ENCODE measurements at regions not wholly inside any gene's neighbourhood (a gene's known extent, or its start where the extent isn't known, plus 50 kb on each side); places are given as distances from the start of the nearest gene placed in this dataset.

DNA sequence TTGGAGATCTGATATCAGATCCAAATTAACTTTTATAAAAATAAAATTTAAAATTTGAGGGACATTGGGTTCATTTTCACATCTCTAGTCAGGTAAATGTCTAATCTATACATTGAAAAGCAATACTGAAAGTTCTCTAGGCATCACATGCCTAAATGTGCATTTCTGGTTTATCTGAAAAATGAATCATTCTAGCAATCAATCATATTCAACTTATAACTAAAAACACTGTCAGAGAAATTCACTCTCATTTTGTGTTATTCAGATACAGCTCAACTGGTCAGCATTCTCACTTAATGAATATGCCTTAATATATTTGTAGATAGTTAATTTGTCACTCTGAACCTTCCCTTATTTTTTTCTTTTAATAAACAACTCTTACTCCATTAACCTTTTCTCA is 243.2 kb downstream of the CASP12 start:
- TF ChIP-seq, protein P1, sequence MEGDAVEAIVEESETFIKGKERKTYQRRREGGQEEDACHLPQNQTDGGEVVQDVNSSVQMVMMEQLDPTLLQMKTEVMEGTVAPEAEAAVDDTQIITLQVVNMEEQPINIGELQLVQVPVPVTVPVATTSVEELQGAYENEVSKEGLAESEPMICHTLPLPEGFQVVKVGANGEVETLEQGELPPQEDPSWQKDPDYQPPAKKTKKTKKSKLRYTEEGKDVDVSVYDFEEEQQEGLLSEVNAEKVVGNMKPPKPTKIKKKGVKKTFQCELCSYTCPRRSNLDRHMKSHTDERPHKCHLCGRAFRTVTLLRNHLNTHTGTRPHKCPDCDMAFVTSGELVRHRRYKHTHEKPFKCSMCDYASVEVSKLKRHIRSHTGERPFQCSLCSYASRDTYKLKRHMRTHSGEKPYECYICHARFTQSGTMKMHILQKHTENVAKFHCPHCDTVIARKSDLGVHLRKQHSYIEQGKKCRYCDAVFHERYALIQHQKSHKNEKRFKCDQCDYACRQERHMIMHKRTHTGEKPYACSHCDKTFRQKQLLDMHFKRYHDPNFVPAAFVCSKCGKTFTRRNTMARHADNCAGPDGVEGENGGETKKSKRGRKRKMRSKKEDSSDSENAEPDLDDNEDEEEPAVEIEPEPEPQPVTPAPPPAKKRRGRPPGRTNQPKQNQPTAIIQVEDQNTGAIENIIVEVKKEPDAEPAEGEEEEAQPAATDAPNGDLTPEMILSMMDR (IDR thresholded peaks at IDR 0.05) = no peak
- TF ChIP-seq POLR2A (IDR thresholded peaks at IDR 0.05) = no peak
